ENCODE measurements at regions not wholly inside any gene's neighbourhood (a gene's known extent, or its start where the extent isn't known, plus 50 kb on each side); places are given as distances from the start of the nearest gene placed in this dataset.

DNA sequence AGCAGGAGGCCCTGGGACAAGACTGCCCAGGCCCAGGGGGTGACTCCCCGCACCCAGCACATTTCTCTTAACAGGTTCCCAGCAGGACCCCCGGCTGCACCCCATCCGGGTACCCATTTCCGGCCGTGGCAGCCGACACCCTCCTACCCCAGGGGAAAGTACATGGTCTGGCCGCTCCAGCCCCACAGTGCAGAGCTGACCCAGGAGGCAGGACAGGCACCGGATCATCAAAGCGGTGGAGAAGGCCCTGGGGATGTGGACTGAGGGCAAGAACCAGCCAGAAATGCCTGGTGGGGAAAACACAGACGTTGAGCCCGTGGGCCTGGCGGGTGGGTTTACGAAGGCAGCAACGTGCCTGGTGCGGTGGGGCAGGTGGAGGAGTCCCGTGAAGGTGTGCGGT lies 79.5 kb upstream of the GPC1 start:
- WGBS, 2 donors, result 88 to 90% methylated on average over 12 to 16 of the region's 17 CpGs
- H3K36me3 ChIP-seq, result no peaks in the 10 kb centered on the region
- H3K9me3 ChIP-seq, result peaks cover 0 to 14% (median 6%) of the 10 kb centered on the region in 4 donors
- ATAC-seq (ENCODE audit: low FRiP score in 2 of 2) (no peak), DNase-seq (peak in 1 of 2 donors; percentile 65)
- H3K27ac ChIP-seq, result no peak overlapping the region
- H3K4me3 ChIP-seq, result no peak overlapping the region
- TF ChIP-seq EP300 (IDR thresholded peaks at IDR 0.05) (no peak), POLR2A (IDR thresholded peaks at IDR 0.05) (no peak), POLR2AphosphoS5 (IDR thresholded peaks at IDR 0.05) (no peak)
- TF ChIP-seq, protein P1, sequence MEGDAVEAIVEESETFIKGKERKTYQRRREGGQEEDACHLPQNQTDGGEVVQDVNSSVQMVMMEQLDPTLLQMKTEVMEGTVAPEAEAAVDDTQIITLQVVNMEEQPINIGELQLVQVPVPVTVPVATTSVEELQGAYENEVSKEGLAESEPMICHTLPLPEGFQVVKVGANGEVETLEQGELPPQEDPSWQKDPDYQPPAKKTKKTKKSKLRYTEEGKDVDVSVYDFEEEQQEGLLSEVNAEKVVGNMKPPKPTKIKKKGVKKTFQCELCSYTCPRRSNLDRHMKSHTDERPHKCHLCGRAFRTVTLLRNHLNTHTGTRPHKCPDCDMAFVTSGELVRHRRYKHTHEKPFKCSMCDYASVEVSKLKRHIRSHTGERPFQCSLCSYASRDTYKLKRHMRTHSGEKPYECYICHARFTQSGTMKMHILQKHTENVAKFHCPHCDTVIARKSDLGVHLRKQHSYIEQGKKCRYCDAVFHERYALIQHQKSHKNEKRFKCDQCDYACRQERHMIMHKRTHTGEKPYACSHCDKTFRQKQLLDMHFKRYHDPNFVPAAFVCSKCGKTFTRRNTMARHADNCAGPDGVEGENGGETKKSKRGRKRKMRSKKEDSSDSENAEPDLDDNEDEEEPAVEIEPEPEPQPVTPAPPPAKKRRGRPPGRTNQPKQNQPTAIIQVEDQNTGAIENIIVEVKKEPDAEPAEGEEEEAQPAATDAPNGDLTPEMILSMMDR (IDR thresholded peaks at IDR 0.05), result no peak
- H3K4me1 ChIP-seq, result no peaks in the 10 kb centered on the region
- H3K27me3 ChIP-seq, result no peaks in the 10 kb centered on the region

DNA sequence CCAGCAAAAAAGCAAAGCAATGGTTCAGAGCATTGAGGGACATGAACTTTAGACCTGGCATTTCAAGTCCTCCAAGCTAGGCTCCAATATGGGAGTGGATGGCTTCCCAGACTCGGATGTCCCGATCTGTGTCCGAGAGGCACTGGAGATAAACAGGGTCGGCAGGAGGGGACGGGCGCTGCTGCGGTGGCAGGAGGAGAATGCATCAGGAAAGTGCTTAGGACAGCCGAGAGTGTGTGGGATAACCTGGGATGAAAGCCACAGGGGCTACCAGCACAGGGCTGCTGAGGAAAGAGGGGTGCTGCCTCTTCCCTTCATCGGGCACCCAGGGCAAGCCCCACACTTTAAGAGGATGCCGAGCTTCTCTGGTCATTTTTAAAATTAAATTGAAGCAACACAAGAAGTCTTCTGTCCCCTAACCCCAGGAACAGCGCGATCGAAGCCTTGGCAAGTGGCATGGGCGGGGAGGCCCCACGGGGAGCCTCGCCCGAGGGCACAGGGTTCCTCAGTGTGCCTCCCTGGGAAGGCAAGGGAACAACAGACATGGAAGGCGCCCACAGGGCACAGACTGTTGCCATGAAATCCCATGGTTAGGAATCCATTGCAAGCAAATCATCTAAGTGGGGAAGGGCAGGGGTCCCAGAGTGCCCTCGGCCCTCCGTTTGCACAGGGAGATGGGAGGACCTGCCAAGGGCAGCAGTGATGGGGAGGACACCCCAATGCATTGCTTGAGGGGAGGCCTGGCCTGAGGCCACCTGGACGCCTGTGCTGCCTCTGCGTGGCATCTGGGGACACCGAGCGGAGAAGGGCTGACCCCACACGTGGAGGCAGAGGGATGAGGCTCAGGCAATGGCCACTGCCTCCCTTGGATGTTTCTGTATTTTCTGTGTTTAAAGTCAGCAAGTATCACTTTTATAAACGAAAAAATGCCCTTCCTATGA lies 78.5 kb upstream of the GPC1 start:
- Histone ChIP-seq H3K36me3 (no peaks in the 10 kb centered on the region), H3K4me1 (no peaks in the 10 kb centered on the region), H3K27me3 (no peaks in the 10 kb centered on the region), H3K4me3 (no peak overlapping the region), H3K9me3 (peaks cover 0 to 19% (median 7%) of the 10 kb centered on the region in 4 donors), H3K27ac (no peak overlapping the region)
- DNase-seq (peak in 1 of 2 donors; percentile 53), ATAC-seq (ENCODE audit: low FRiP score in 2 of 2) (no peak)
- WGBS, 2 donors, result 79 to 80% methylated on average over 24 to 26 of the region's 26 CpGs
- TF ChIP-seq, protein P1 (IDR thresholded peaks at IDR 0.05), result no peak
- TF ChIP-seq POLR2AphosphoS5 (IDR thresholded peaks at IDR 0.05), result no peak
- no peak for TF ChIP-seq EP300 (IDR thresholded peaks at IDR 0.05)

DNA sequence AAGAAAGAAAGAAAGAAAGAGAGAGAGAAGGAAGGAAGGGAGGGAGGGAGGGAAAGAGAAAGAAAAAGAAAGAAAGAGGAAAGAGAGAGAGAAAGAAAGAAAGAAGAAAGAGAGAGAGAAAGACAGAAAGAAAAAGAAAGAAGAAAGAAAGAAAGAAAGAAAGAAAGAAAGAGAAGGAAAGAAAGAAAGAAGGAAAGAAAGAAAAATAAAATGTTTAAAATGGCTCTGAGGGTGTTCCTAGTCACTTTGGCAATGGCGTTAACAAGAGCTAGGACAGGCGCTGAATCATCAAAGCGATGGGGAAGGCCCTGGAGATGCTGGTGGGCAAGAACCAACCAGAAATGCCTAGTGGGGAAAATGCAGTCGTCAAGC lies 77.8 kb upstream of the GPC1 start:
- no peaks in the 10 kb centered on the region for H3K27me3 ChIP-seq
- TF ChIP-seq EP300 (IDR thresholded peaks at IDR 0.05) (no peak), POLR2AphosphoS5 (IDR thresholded peaks at IDR 0.05) (no peak), POLR2A (IDR thresholded peaks at IDR 0.05) (no peak)
- TF ChIP-seq, protein P1 (IDR thresholded peaks at IDR 0.05), result no peak
- no peak for ATAC-seq (ENCODE audit: low FRiP score in 2 of 2)
- H3K4me3 ChIP-seq, result no peak overlapping the region
- no peak for DNase-seq
- 83 to 87% methylated on average over 4 of the region's 4 CpGs for WGBS, 2 donors
- no peak overlapping the region for H3K27ac ChIP-seq
- H3K9me3 ChIP-seq, result peaks cover 0 to 19% (median 7%) of the 10 kb centered on the region in 4 donors
- H3K36me3 ChIP-seq, result no peaks in the 10 kb centered on the region
- no peaks in the 10 kb centered on the region for H3K4me1 ChIP-seq

DNA sequence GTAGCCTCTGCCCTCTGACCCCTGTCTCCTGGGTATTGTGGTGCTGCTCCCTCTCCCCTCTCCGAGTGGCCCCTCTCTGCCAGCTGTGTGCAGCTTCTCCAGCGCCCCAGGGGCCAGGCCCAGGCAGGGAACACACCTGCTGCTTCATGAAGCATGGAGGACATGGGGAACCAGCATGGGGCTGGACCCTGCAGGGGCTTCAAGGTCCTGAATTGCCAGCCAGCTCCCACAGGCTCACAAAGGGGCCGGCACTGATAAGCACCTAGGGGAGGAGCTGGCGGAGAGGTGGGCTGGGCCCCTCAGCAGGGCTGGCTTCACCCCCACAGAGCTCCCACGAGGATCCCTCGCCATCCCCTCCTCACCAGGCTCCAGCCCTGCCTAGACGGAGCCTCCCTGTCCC lies 77.4 kb upstream of the GPC1 start:
- Histone ChIP-seq H3K27ac (no peak overlapping the region), H3K36me3 (no peaks in the 10 kb centered on the region), H3K4me1 (no peaks in the 10 kb centered on the region), H3K9me3 (peaks cover 0 to 19% (median 7%) of the 10 kb centered on the region in 4 donors), H3K27me3 (no peaks in the 10 kb centered on the region), H3K4me3 (no peak overlapping the region)
- 65 to 68% methylated on average over 4 to 6 of the region's 7 CpGs for WGBS, 2 donors
- DNase-seq (peak in 1 of 2 donors; percentile 50), ATAC-seq (ENCODE audit: low FRiP score in 2 of 2) (no peak)
- TF ChIP-seq, protein P1 (IDR thresholded peaks at IDR 0.05), result no peak
- TF ChIP-seq POLR2A (IDR thresholded peaks at IDR 0.05) (no peak), POLR2AphosphoS5 (IDR thresholded peaks at IDR 0.05) (no peak), EP300 (IDR thresholded peaks at IDR 0.05) (no peak)
